Naive thymus-derived CD4-positive, alpha-beta T cell (primary cell): ENCODE measurements at regions not wholly inside any gene's neighbourhood (a gene's known extent, or its start where the extent isn't known, plus 50 kb on each side); places are given as distances from the start of the nearest gene placed in this dataset.

Experiments used
- ATAC-seq: fragments of 150-1000 bp; cut with Tn5 transposase; 2 replicates; pipeline ENCODE4 v1.10.0; 2021; ENCODE audit warnings: mild to moderate bottlenecking, moderate library complexity
- CTCF ChIA-PET: fragments of 350-600 bp; sonication (Branson Sonifier 250); formaldehyde crosslinking; loops from one replicate; lab custom pipeline; 2021; ENCODE audit warnings: antibody characterized with exemption; lab: Charles Lee
- POLR2A ChIA-PET: fragments of 350-600 bp; sonication (Branson Sonifier 250); formaldehyde crosslinking; loops from one replicate; lab custom pipeline; 2021; ENCODE audit warnings: antibody characterized with exemption, inconsistent platforms; lab: Charles Lee
- DNase-seq, 9 donors: peaks; one replicate each; pipeline versions ENCODE4 v3.0.0 to v3.0.0-alpha.2; 2020 to 2022; ENCODE audit warnings: mixed read lengths in 1 of 9
- H3K27ac ChIP-seq: one replicate; pipeline ENCODE4 v1.7.0; 2013; ENCODE audit warnings: mild to moderate bottlenecking, low read depth, low read length, moderate library complexity
- H3K27me3 ChIP-seq, 2 donors: one replicate each; pipeline ENCODE4 v1.7.0; 2013; ENCODE audit warnings: low read length in 2 of 2, mild to moderate bottlenecking in 2 of 2, moderate library complexity in 2 of 2; ENCODE audit not compliant: control insufficient read depth in 2 of 2, insufficient read depth in 2 of 2
- H3K36me3 ChIP-seq, 3 experiments: 1 replicate in 2 of 3; 2 replicates in 1 of 3; pipeline ENCODE4 v1.7.0; 2013; ENCODE audit warnings: low read length in 3 of 3, mild to moderate bottlenecking in 3 of 3, moderate library complexity in 1 of 3; ENCODE audit not compliant: insufficient read depth in 3 of 3, control insufficient read depth in 2 of 3
- H3K4me1 ChIP-seq, 2 donors: one replicate each; pipeline ENCODE4 v1.7.0; 2013; ENCODE audit warnings: low read length in 2 of 2, mild to moderate bottlenecking in 2 of 2, moderate library complexity in 1 of 2; ENCODE audit not compliant: control insufficient read depth in 2 of 2, insufficient read depth in 2 of 2
- H3K4me3 ChIP-seq: 2 replicates; pipeline ENCODE4 v1.7.0; 2013; ENCODE audit warnings: mild to moderate bottlenecking, low read length
- H3K9me3 ChIP-seq, 3 experiments: 1 replicate in 2 of 3; 2 replicates in 1 of 3; pipeline ENCODE4 v1.7.0; 2013; ENCODE audit warnings: low read length in 3 of 3; ENCODE audit not compliant: control insufficient read depth in 2 of 3
- H3K27ac Mint-ChIP-seq, 9 donors: one replicate each; pipeline ENCODE4 v1.8.0; 2020 to 2022; ENCODE audit warnings: mixed read lengths in 9 of 9, mild to moderate bottlenecking in 8 of 9, moderate library complexity in 5 of 9, inconsistent platforms in 2 of 9
- H3K27me3 Mint-ChIP-seq, 5 donors: one replicate each; pipeline ENCODE4 v1.8.0; 2021 to 2022; ENCODE audit warnings: mixed read lengths in 5 of 5, mild to moderate bottlenecking in 1 of 5
- H3K36me3 Mint-ChIP-seq, 5 donors: one replicate each; pipeline ENCODE4 v1.8.0; 2020 to 2022; ENCODE audit warnings: mixed read lengths in 5 of 5, mild to moderate bottlenecking in 3 of 5, inconsistent platforms in 1 of 5
- H3K4me1 Mint-ChIP-seq, 7 donors: one replicate each; pipeline ENCODE4 v1.8.0; 2020 to 2022; ENCODE audit warnings: mixed read lengths in 7 of 7, mild to moderate bottlenecking in 3 of 7, inconsistent platforms in 1 of 7
- H3K4me3 Mint-ChIP-seq, 10 donors: one replicate each; pipeline ENCODE4 v1.8.0; 2020 to 2022; ENCODE audit warnings: mild to moderate bottlenecking in 10 of 10, mixed read lengths in 10 of 10, moderate library complexity in 6 of 10, inconsistent platforms in 2 of 10
- H3K9me3 Mint-ChIP-seq, 11 donors: one replicate each; pipeline ENCODE4 v1.8.0; 2020 to 2022; ENCODE audit warnings: mixed read lengths in 11 of 11, mild to moderate bottlenecking in 4 of 11, inconsistent platforms in 1 of 11, moderate library complexity in 1 of 11
- intact Hi-C, 2 donors: fragments of 100-400 bp; cut with micrococcal nuclease; formaldehyde crosslinking; loops; one replicate each; pipeline ENCODE4 v1.15.1; 2023

- H3K36me3 ChIP-seq: peaks cover 0 to 3% (median 0%) of the 10 kb centered on the region in 3 experiments
- Mint-ChIP-seq H3K4me3 (peak overlapping the region in 1 of 10 donors; percentile 82), H3K27ac (peak overlapping the region in 7 of 9 donors; percentile 49 to 99 (median 89)), H3K9me3 (peaks cover 0 to 15% (median 6%) of the 10 kb centered on the region in 11 donors), H3K4me1 (peaks cover 23 to 82% (median 71%) of the 10 kb centered on the region in 7 donors), H3K27me3 (no peaks in the 10 kb centered on the region), H3K36me3 (peaks cover 2 to 18% (median 13%) of the 10 kb centered on the region in 5 donors)
- H3K27ac ChIP-seq: no peak overlapping the region
- ChIA-PET POLR2A (interaction anchor here (4.1 kb wide), 1 partner anchor 43 kb away, joined by 22 read pairs; no protein-coding TSS in a partner anchor), CTCF (no interaction called here)
- no peak for DNase-seq
- no peak for ATAC-seq
- intact Hi-C loops: loop anchor here in 1 of 2 donors (2.0 to 5.0 kb wide), 2 partner anchors 15 to 187 kb away; no protein-coding TSS in a partner anchor
- H3K4me1 ChIP-seq: peaks cover 25 to 54% of the 10 kb centered on the region in 2 donors
- H3K4me3 ChIP-seq: no peak overlapping the region
- H3K27me3 ChIP-seq: no peaks in the 10 kb centered on the region
- H3K9me3 ChIP-seq: no peaks in the 10 kb centered on the region
Observed at GRCh38 chr10:47209466-47209865, 90.5 kb upstream of the GDF10 start.

- Mint-ChIP-seq H3K27ac (no peak overlapping the region), H3K27me3 (no peaks in the 10 kb centered on the region), H3K9me3 (peaks cover 0 to 15% (median 5%) of the 10 kb centered on the region in 11 donors), H3K4me1 (peaks cover 8 to 56% (median 32%) of the 10 kb centered on the region in 7 donors), H3K4me3 (no peak overlapping the region), H3K36me3 (peaks cover 2 to 18% (median 13%) of the 10 kb centered on the region in 5 donors)
- Histone ChIP-seq H3K4me1 (peaks cover 0 to 18% of the 10 kb centered on the region in 2 donors), H3K27ac (no peak overlapping the region), H3K27me3 (no peaks in the 10 kb centered on the region), H3K9me3 (no peaks in the 10 kb centered on the region), H3K4me3 (no peak overlapping the region), H3K36me3 (peaks cover 0 to 3% (median 0%) of the 10 kb centered on the region in 3 experiments)
- DNase-seq (no peak), ATAC-seq (no peak)
- ChIA-PET POLR2A (interaction anchor here (1.4 to 1.5 kb wide), 2 partner anchors 12 to 48 kb away, joined by 4 to 6 read pairs; no protein-coding TSS in a partner anchor), CTCF (interaction anchor here (0.6 kb wide), 1 partner anchor 160 kb away, joined by 3 read pairs; no protein-coding TSS in a partner anchor)
- intact Hi-C loops: no loop called here
Observed at GRCh38 chr10:47214520-47214919, 85.5 kb upstream of the GDF10 start.

- H3K36me3 Mint-ChIP-seq: peaks cover 0 to 21% (median 6%) of the 10 kb centered on the region in 5 donors
- ChIA-PET POLR2A (interaction anchor here (2.0 kb wide), 1 partner anchor 10 kb away, joined by 7 read pairs; no protein-coding TSS in a partner anchor), CTCF (no interaction called here)
- no peaks in the 10 kb centered on the region for H3K9me3 ChIP-seq
- peaks cover 0 to 7% (median 3%) of the 10 kb centered on the region in 11 donors for H3K9me3 Mint-ChIP-seq
- no peaks in the 10 kb centered on the region for H3K27me3 ChIP-seq
- peak overlapping the region in 1 of 10 donors; percentile 13 for H3K4me3 Mint-ChIP-seq
- H3K4me1 Mint-ChIP-seq: peaks cover 8 to 43% (median 20%) of the 10 kb centered on the region in 7 donors
- H3K27ac Mint-ChIP-seq: peak overlapping the region in 2 of 9 donors; percentile 16 to 61
- intact Hi-C loops: no loop called here
- DNase-seq: no peak
- peaks cover 0 to 11% of the 10 kb centered on the region in 2 donors for H3K4me1 ChIP-seq
- H3K4me3 ChIP-seq: no peak overlapping the region
- ATAC-seq: no peak
- no peaks in the 10 kb centered on the region for H3K27me3 Mint-ChIP-seq
- peaks cover 0 to 3% (median 0%) of the 10 kb centered on the region in 3 experiments for H3K36me3 ChIP-seq
- H3K27ac ChIP-seq: no peak overlapping the region
Observed at GRCh38 chr10:47217113-47217512, 82.9 kb upstream of the GDF10 start.

DNA sequence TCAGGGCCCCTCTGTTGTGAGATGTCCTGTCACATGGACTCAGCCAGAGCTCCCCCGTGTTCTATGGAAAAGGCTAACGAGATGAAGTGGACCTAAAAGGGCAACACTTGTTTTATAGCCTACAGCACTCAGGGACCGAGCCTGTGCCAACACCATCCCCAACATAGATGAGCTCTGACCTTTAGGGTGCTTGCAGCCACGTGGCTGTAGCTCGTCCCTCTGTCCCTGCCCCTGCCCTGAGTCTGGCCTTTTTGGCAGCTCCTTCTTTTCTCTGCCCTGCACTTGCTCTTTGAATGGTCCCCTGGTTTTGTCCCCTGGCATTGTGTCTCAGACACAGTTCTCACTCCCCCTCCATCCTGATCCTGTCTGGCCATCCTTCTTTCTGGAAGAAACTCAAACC lies 81.2 kb upstream of the GDF10 start:
- Histone ChIP-seq H3K27ac (no peak overlapping the region), H3K4me1 (peaks cover 0 to 11% of the 10 kb centered on the region in 2 donors), H3K36me3 (no peaks in the 10 kb centered on the region), H3K4me3 (no peak overlapping the region), H3K9me3 (no peaks in the 10 kb centered on the region), H3K27me3 (no peaks in the 10 kb centered on the region)
- CTCF ChIA-PET: interaction anchor here (0.7 kb wide), 1 partner anchor 1143 kb away, joined by 4 read pairs; no protein-coding TSS in a partner anchor
- DNase-seq (no peak), ATAC-seq (no peak)
- POLR2A ChIA-PET: interaction anchor here (0.9 to 1.6 kb wide), 2 partner anchors 11 to 14 kb away, joined by 3 read pairs; no protein-coding TSS in a partner anchor
- Mint-ChIP-seq H3K9me3 (no peaks in the 10 kb centered on the region), H3K4me3 (no peak overlapping the region), H3K27me3 (no peaks in the 10 kb centered on the region), H3K36me3 (peaks cover 0 to 11% (median 0%) of the 10 kb centered on the region in 5 donors), H3K27ac (peak overlapping the region in 2 of 9 donors; percentile 29 to 65), H3K4me1 (peaks cover 8 to 29% (median 20%) of the 10 kb centered on the region in 7 donors)
- intact Hi-C loops: no loop called here

GRCh38 chr10:47222461-47222860 lies 77.5 kb upstream of the GDF10 start:
- Histone ChIP-seq H3K36me3 (no peaks in the 10 kb centered on the region), H3K4me3 (no peak overlapping the region), H3K27ac (no peak overlapping the region), H3K9me3 (no peaks in the 10 kb centered on the region), H3K4me1 (peaks cover 0 to 6% of the 10 kb centered on the region in 2 donors), H3K27me3 (no peaks in the 10 kb centered on the region)
- ChIA-PET CTCF (interaction anchor here (0.6 kb wide), 1 partner anchor 411 kb away, joined by 5 read pairs; no protein-coding TSS in a partner anchor), POLR2A (no interaction called here)
- H3K27ac Mint-ChIP-seq: no peak overlapping the region
- H3K4me1 Mint-ChIP-seq: peaks cover under 1 to 29% (median 17%) of the 10 kb centered on the region in 7 donors
- intact Hi-C loops: no loop called here
- ATAC-seq (no peak), DNase-seq (no peak)
- H3K36me3 Mint-ChIP-seq: peaks cover 0 to 9% (median 0%) of the 10 kb centered on the region in 5 donors
- no peak overlapping the region for H3K4me3 Mint-ChIP-seq
- H3K27me3 Mint-ChIP-seq: no peaks in the 10 kb centered on the region
- H3K9me3 Mint-ChIP-seq: no peaks in the 10 kb centered on the region

DNA sequence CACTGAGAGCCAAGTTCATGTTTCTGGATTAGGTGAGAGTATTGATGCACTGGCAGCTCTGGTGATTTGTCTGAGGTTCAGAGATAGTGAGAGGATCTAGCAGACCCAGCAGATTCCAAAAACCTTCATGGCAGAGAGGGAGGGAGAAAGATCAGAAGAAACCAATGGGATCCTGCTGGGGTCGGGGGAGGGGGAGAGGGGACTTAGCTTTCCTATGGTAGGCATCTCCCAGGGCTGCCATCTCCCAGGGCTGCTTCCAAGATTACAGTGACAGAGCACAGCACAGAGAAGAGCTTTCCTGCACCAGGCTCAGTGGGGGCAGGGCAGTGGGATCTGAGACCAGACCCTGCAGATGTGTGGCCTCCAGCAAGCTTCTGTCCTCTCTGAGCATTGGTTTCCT lies 76.8 kb upstream of the GDF10 start:
- CTCF ChIA-PET: interaction anchor here (0.6 kb wide), 1 partner anchor 412 kb away, joined by 5 read pairs; no protein-coding TSS in a partner anchor
- H3K36me3 ChIP-seq: no peaks in the 10 kb centered on the region
- H3K27me3 ChIP-seq: no peaks in the 10 kb centered on the region
- intact Hi-C loops: no loop called here
- H3K9me3 ChIP-seq: no peaks in the 10 kb centered on the region
- Mint-ChIP-seq H3K4me3 (no peak overlapping the region), H3K27ac (peak overlapping the region in 1 of 9 donors; percentile 67), H3K27me3 (no peaks in the 10 kb centered on the region), H3K9me3 (peaks cover 0 to 5% (median 0%) of the 10 kb centered on the region in 11 donors), H3K4me1 (peaks cover 0 to 23% (median 16%) of the 10 kb centered on the region in 7 donors), H3K36me3 (peaks cover 0 to 12% (median 0%) of the 10 kb centered on the region in 5 donors)
- POLR2A ChIA-PET: no interaction called here
- DNase-seq (no peak), ATAC-seq (no peak)
- H3K4me1 ChIP-seq: peaks cover 0 to 3% of the 10 kb centered on the region in 2 donors
- H3K27ac ChIP-seq: no peak overlapping the region
- no peak overlapping the region for H3K4me3 ChIP-seq
